Gastrocnemius medialis (tissue), 4 donors: ENCODE measurements at regions not wholly inside any gene's neighbourhood (a gene's known extent, or its start where the extent isn't known, plus 50 kb on each side); places are given as distances from the start of the nearest gene placed in this dataset.

Experiments
- ATAC-seq, 2 donors: fragments of 150-250 bp; one replicate each; pipeline ENCODE4 v1.9.1; 2016
- DNase-seq, 2 donors: peaks; one replicate each; pipeline ENCODE4 v3.0.0-alpha.2; 2019
- H3K27ac ChIP-seq, 4 donors: fragments of 200-600 bp; sonication (generic); 1 replicate in 1 of 4; 2 replicates in 3 of 4; pipeline ENCODE4 v1.5.1; 2016 to 2018; ENCODE audit warnings: mild to moderate bottlenecking in 2 of 4, moderate library complexity in 1 of 4
- H3K27me3 ChIP-seq, 3 donors: fragments of 200-600 bp; sonication (generic) in 2 of 3; 1 replicate in 1 of 3; 2 replicates in 2 of 3; pipeline versions ENCODE4 v1.5.1 to v1.6.0; 2016 to 2019; ENCODE audit warnings: mild to moderate bottlenecking in 1 of 3, moderate library complexity in 1 of 3
- H3K36me3 ChIP-seq, 2 donors: fragments of 200-600 bp; sonication (generic) in 1 of 2; one replicate each; pipeline ENCODE4 v1.5.1; 2017 to 2018
- H3K4me1 ChIP-seq, 2 donors: fragments of 200-600 bp; sonication (generic) in 1 of 2; one replicate each; pipeline ENCODE4 v1.5.1; 2016 to 2017; ENCODE audit warnings: mild to moderate bottlenecking in 2 of 2
- H3K4me3 ChIP-seq, 4 donors: fragments of 200-600 bp; sonication (generic) in 3 of 4; 1 replicate in 1 of 4; 2 replicates in 3 of 4; pipeline ENCODE4 v1.5.1; 2016 to 2019; ENCODE audit warnings: mild to moderate bottlenecking in 2 of 4
- H3K9me3 ChIP-seq, 3 donors: fragments of 200-600 bp; sonication (generic) in 2 of 3; 1 replicate in 1 of 3; 2 replicates in 2 of 3; pipeline ENCODE4 v1.5.1; 2016 to 2019
- CTCF ChIP-seq, 5 experiments: fragments of 450-650 bp in 3 of 5; fragments of 200-600 bp in 2 of 5; sonication (generic) in 2 of 5; IDR thresholded peaks in 4 of 5; conservative IDR thresholded peaks in 1 of 5; 1 replicate in 4 of 5; 2 replicates in 1 of 5; pipeline ENCODE4 v1.5.1; 2016 to 2019; ENCODE audit warnings: antibody characterized with exemption in 5 of 5, mild to moderate bottlenecking in 3 of 5, moderate library complexity in 3 of 5
- POLR2A ChIP-seq, 2 donors: fragments of 450-650 bp; IDR thresholded peaks; one replicate each; pipeline ENCODE4 v1.6.1; 2017; ENCODE audit warnings: antibody characterized with exemption in 2 of 2, mild to moderate bottlenecking in 2 of 2, moderate library complexity in 2 of 2
- in situ Hi-C, 4 donors: fragments of 200-750 bp; cut with MboI; loops; one replicate each; pipeline versions ENCODE4 v1.15.0 to v1.8.0; 2017; ENCODE audit warnings: low sequenced_read_pairs in 4 of 4
- intact Hi-C: fragments of 100-400 bp; cut with DNase I; formaldehyde crosslinking; loops from one replicate; pipeline ENCODE4 v1.15.1; 2023; ENCODE audit warnings: low total_unique reads

DNA sequence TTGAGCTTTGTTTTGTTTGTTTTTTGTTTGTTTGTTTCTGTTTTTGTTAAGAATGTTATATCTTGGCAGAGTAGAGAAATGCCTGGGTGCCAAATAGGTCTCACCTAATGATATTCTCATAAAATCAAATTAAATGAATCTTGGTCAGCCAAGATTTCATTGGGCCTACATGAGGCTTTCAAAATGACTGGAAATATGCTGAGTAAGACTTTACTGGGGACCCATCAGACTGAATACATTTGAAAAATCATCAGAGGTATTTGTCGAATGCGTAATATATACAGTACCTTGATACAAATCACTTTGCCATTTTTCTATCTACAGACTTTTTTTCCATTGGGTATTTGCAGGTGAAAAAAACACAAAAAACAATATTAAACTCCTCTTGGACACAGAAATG is 480.8 kb downstream of the CDH2 start:
- DNase-seq (no peak), ATAC-seq (no peak)
- TF ChIP-seq POLR2A (IDR thresholded peaks at IDR 0.05) (no peak), CTCF (IDR thresholded peaks at IDR 0.05 in 4 of 5, conservative IDR thresholded peaks at IDR 0.05 in 1 of 5) (no peak)
- Histone ChIP-seq H3K27me3 (no peaks in the 10 kb centered on the region), H3K27ac (no peak overlapping the region), H3K4me3 (no peak overlapping the region), H3K4me1 (no peaks in the 10 kb centered on the region), H3K36me3 (no peaks in the 10 kb centered on the region), H3K9me3 (no peaks in the 10 kb centered on the region)
- in situ Hi-C loops, result no loop called here
- intact Hi-C loops, result no loop called here

GRCh38 chr18:27695503-27695902 is 481.4 kb downstream of the CDH2 start:
- in situ Hi-C loops (no loop called here), intact Hi-C loops (no loop called here)
- no peak for ATAC-seq
- Histone ChIP-seq H3K9me3 (no peaks in the 10 kb centered on the region), H3K4me1 (no peaks in the 10 kb centered on the region), H3K4me3 (no peak overlapping the region), H3K27me3 (no peaks in the 10 kb centered on the region), H3K27ac (no peak overlapping the region), H3K36me3 (no peaks in the 10 kb centered on the region)
- DNase-seq, result no peak
- TF ChIP-seq POLR2A (IDR thresholded peaks at IDR 0.05), result no peak
- TF ChIP-seq CTCF (IDR thresholded peaks at IDR 0.05 in 4 of 5, conservative IDR thresholded peaks at IDR 0.05 in 1 of 5), result no peak

DNA sequence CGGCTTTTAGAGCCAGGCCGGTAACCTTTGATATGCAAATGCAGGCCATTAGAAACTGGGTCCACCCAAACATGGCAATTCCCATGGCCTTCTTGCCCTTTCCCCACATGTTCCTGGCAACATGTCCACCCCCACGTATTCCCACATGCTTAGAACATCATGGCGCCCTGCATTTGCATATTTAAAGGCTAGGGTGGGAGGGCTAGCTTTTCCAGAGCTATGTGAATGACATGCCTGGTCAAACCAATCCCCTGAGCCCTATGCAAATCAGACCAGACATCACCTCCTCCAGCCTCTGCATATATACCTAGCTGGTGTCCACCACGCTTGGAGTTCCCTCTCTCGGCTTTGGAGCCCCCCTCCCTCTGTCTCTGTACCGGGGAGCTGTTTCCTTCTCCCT is 481.9 kb downstream of the CDH2 start:
- intact Hi-C loops, result no loop called here
- no peak for DNase-seq
- no peak for ATAC-seq
- in situ Hi-C loops, result no loop called here
- no peaks in the 10 kb centered on the region for H3K9me3 ChIP-seq
- no peak overlapping the region for H3K4me3 ChIP-seq
- H3K27ac ChIP-seq, result no peak overlapping the region
- no peaks in the 10 kb centered on the region for H3K27me3 ChIP-seq
- no peaks in the 10 kb centered on the region for H3K36me3 ChIP-seq
- no peaks in the 10 kb centered on the region for H3K4me1 ChIP-seq
- TF ChIP-seq POLR2A (IDR thresholded peaks at IDR 0.05), result no peak
- TF ChIP-seq CTCF (IDR thresholded peaks at IDR 0.05 in 4 of 5, conservative IDR thresholded peaks at IDR 0.05 in 1 of 5), result no peak

DNA sequence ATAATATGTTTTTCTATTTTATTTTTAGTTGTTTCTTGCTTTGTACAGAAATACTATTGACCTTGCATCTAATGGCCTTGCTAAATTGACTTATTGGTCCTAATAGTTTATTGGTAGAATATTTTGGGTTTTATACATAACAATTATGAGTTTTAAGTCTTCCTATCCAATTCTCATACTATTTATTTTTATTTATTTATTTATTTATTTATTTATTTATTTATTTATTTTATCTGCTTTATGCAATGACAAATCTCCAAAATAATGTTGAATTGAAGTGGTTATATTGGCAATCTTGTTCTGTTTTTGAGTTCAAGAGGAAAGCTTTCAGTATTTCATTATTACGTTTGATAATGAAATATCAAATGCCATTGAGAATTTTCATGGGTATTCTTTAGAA is 488.3 kb downstream of the CDH2 start:
- in situ Hi-C loops, result no loop called here
- DNase-seq, result no peak
- TF ChIP-seq CTCF (IDR thresholded peaks at IDR 0.05 in 4 of 5, conservative IDR thresholded peaks at IDR 0.05 in 1 of 5) (no peak), POLR2A (IDR thresholded peaks at IDR 0.05) (no peak)
- intact Hi-C loops, result no loop called here
- ATAC-seq, result no peak
- H3K27ac ChIP-seq, result no peak overlapping the region
- H3K27me3 ChIP-seq, result no peaks in the 10 kb centered on the region
- H3K36me3 ChIP-seq, result no peaks in the 10 kb centered on the region
- H3K9me3 ChIP-seq, result peaks cover 0 to 7% (median 0%) of the 10 kb centered on the region in 3 donors
- H3K4me3 ChIP-seq, result no peak overlapping the region
- H3K4me1 ChIP-seq, result no peaks in the 10 kb centered on the region

- Histone ChIP-seq H3K4me3 (no peak overlapping the region), H3K4me1 (no peaks in the 10 kb centered on the region), H3K36me3 (no peaks in the 10 kb centered on the region), H3K27me3 (no peaks in the 10 kb centered on the region), H3K27ac (no peak overlapping the region), H3K9me3 (peaks cover 0 to 7% (median 0%) of the 10 kb centered on the region in 3 donors)
- intact Hi-C loops (no loop called here), in situ Hi-C loops (no loop called here)
- DNase-seq (no peak), ATAC-seq (no peak)
- no peak for TF ChIP-seq CTCF (IDR thresholded peaks at IDR 0.05 in 4 of 5, conservative IDR thresholded peaks at IDR 0.05 in 1 of 5)
- no peak for TF ChIP-seq POLR2A (IDR thresholded peaks at IDR 0.05)
Observed at GRCh38 chr18:27687351-27687979, 489.5 kb downstream of the CDH2 start.
